ENCODE measurements at regions not wholly inside any gene's neighbourhood (a gene's known extent, or its start where the extent isn't known, plus 50 kb on each side); places are given as distances from the start of the nearest gene placed in this dataset.
A peak's percentile ranks its signal among the peaks of the same experiment; 100 is the strongest.

GRCh38 chr1:216805953-216806352 is 82.7 kb upstream of the ESRRG start:
- TF ChIP-seq POLR2AphosphoS5 (IDR thresholded peaks at IDR 0.05; ENCODE audit: low read depth, low read length) (no peak), REST (IDR thresholded peaks at IDR 0.05; ENCODE audit: insufficient read depth in 1 of 2, low read depth in 2 of 2, low read length in 2 of 2) (no peak), TAF1 (IDR thresholded peaks at IDR 0.05; ENCODE audit: borderline replicate concordance, insufficient read depth, low read length) (no peak), FOXP2 (optimal IDR thresholded peaks at IDR 0.05; ENCODE audit: borderline replicate concordance, extremely low read depth, extremely low read length, insufficient read depth) (no peak), SIN3A (IDR thresholded peaks at IDR 0.05; ENCODE audit: borderline replicate concordance, insufficient read depth, low read length) (no peak)

- TF ChIP-seq TAF1 (IDR thresholded peaks at IDR 0.05; ENCODE audit: borderline replicate concordance, insufficient read depth, low read length) (no peak), SIN3A (IDR thresholded peaks at IDR 0.05; ENCODE audit: borderline replicate concordance, insufficient read depth, low read length) (no peak), FOXP2 (optimal IDR thresholded peaks at IDR 0.05; ENCODE audit: borderline replicate concordance, extremely low read depth, extremely low read length, insufficient read depth) (peak; percentile 21), REST (IDR thresholded peaks at IDR 0.05; ENCODE audit: insufficient read depth in 1 of 2, low read depth in 2 of 2, low read length in 2 of 2) (no peak), POLR2AphosphoS5 (IDR thresholded peaks at IDR 0.05; ENCODE audit: low read depth, low read length) (no peak)
Measured at GRCh38 chr1:216805233-216805632, 82.0 kb upstream of the ESRRG start.

DNA sequence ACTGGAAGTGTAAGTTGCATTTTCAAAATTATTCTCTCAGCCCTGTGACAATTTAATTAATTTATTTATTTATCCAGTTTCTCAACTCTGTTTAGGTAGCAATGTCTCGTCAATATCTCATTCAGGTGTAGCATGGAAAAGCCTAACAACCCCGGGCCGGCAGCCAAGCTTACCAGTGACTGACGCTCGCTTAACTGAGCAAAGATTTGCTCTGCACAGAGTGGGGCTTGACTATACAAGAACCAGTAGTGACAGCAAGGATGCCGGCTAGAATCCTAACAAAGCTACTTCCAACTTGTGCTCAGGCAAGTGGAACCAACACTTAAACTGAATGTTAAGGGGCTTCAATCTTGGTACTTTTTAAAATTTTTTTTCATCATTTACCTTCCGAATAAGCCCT is 80.9 kb upstream of the ESRRG start:
- TF ChIP-seq TAF1 (IDR thresholded peaks at IDR 0.05; ENCODE audit: borderline replicate concordance, insufficient read depth, low read length) (no peak), FOXP2 (optimal IDR thresholded peaks at IDR 0.05; ENCODE audit: borderline replicate concordance, extremely low read depth, extremely low read length, insufficient read depth) (no peak), SIN3A (IDR thresholded peaks at IDR 0.05; ENCODE audit: borderline replicate concordance, insufficient read depth, low read length) (no peak), REST (IDR thresholded peaks at IDR 0.05; ENCODE audit: insufficient read depth in 1 of 2, low read depth in 2 of 2, low read length in 2 of 2) (no peak), POLR2AphosphoS5 (IDR thresholded peaks at IDR 0.05; ENCODE audit: low read depth, low read length) (no peak)

DNA sequence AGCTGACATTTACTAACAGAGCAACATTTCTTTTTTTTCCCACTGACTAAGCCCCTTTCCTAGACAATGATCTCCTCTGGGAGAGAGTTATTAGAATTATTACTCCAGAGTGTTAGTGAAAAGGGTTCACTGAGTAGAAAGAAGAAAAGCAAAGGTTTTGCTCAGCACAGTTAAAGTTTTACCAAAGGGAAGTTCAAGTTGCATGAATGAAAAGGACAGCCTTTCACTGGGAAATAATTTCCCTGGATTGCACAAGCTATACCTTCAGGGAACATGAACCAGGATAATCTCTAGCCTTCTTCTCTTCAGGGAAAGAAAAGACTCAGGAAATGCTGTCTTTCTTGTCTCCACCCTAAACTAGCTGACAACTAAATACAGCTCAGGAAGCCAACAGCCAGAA is 71.4 kb upstream of the ESRRG start:
- TF ChIP-seq SIN3A (IDR thresholded peaks at IDR 0.05; ENCODE audit: borderline replicate concordance, insufficient read depth, low read length) (no peak), FOXP2 (optimal IDR thresholded peaks at IDR 0.05; ENCODE audit: borderline replicate concordance, extremely low read depth, extremely low read length, insufficient read depth) (no peak), REST (IDR thresholded peaks at IDR 0.05; ENCODE audit: insufficient read depth in 1 of 2, low read depth in 2 of 2, low read length in 2 of 2) (no peak), POLR2AphosphoS5 (IDR thresholded peaks at IDR 0.05; ENCODE audit: low read depth, low read length) (no peak), TAF1 (IDR thresholded peaks at IDR 0.05; ENCODE audit: borderline replicate concordance, insufficient read depth, low read length) (no peak)

DNA sequence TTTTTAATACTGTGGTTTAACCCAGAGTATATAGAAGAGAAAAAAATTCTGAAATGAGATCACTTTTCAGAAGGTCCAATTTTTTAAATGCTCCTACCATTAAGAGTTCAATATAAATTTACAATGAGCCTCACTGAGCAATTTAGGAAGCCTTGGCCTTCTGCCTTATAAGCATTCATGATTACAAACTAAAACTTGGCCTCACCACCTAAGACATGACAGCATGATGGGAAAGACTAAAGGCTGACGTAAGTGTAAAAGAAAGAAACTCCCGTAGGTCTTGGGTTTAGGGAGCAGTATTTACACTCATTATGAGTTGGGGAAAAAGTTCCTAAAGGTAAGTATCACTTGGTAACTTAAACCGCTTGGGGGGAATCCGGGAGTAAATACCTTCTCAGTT is 70.7 kb upstream of the ESRRG start:
- TF ChIP-seq POLR2AphosphoS5 (IDR thresholded peaks at IDR 0.05; ENCODE audit: low read depth, low read length) (no peak), REST (IDR thresholded peaks at IDR 0.05; ENCODE audit: insufficient read depth in 1 of 2, low read depth in 2 of 2, low read length in 2 of 2) (no peak), TAF1 (IDR thresholded peaks at IDR 0.05; ENCODE audit: borderline replicate concordance, insufficient read depth, low read length) (no peak), SIN3A (IDR thresholded peaks at IDR 0.05; ENCODE audit: borderline replicate concordance, insufficient read depth, low read length) (no peak), FOXP2 (optimal IDR thresholded peaks at IDR 0.05; ENCODE audit: borderline replicate concordance, extremely low read depth, extremely low read length, insufficient read depth) (no peak)

Data from PFSK-1 (cell line).